ENCODE measurements at regions not wholly inside any gene's neighbourhood (a gene's known extent, or its start where the extent isn't known, plus 50 kb on each side); places are given as distances from the start of the nearest gene placed in this dataset.

DNA sequence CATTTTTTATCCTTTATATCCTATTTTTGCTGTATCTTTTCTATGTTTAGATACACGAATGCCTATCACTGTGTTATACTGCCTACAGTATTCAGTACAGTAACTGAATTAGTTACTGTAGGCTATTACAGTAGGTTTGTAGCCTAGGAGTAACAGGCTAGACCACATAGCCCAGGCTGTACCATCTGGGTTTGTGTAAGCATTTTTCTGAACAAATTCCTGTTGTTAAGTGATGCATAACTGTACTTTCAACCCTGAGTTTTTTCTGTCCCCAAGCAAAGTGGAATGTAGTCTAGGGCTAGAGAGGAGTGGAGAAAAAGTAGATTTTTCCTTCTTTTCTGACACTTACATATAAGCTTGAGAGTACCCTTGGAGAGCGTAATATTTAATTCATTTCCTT, 282.1 kb downstream of the HS3ST3B1 start:
- TF ChIP-seq POLR2A (IDR thresholded peaks at IDR 0.05): no peak
- TF ChIP-seq, protein P1, sequence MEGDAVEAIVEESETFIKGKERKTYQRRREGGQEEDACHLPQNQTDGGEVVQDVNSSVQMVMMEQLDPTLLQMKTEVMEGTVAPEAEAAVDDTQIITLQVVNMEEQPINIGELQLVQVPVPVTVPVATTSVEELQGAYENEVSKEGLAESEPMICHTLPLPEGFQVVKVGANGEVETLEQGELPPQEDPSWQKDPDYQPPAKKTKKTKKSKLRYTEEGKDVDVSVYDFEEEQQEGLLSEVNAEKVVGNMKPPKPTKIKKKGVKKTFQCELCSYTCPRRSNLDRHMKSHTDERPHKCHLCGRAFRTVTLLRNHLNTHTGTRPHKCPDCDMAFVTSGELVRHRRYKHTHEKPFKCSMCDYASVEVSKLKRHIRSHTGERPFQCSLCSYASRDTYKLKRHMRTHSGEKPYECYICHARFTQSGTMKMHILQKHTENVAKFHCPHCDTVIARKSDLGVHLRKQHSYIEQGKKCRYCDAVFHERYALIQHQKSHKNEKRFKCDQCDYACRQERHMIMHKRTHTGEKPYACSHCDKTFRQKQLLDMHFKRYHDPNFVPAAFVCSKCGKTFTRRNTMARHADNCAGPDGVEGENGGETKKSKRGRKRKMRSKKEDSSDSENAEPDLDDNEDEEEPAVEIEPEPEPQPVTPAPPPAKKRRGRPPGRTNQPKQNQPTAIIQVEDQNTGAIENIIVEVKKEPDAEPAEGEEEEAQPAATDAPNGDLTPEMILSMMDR (IDR thresholded peaks at IDR 0.05): no peak
